DMS 273 treated with DMSO at 0.1 percent for 48 hours (cell line): ENCODE measurements at regions not wholly inside any gene's neighbourhood (a gene's known extent, or its start where the extent isn't known, plus 50 kb on each side); places are given as distances from the start of the nearest gene placed in this dataset.

Experiments used
- DNase-seq: peaks from one replicate; lab custom pipeline; 2025; lab: John Stamatoyannopoulos, UW

- no peak for DNase-seq
Observed at GRCh38 chr18:78699499-78699898, 280.1 kb upstream of the SALL3 start.

GRCh38 chr18:78701771-78702396 lies 277.7 kb upstream of the SALL3 start:
- DNase-seq = no peak

- no peak for DNase-seq
Observed at GRCh38 chr18:78703291-78703690, 276.3 kb upstream of the SALL3 start.

GRCh38 chr18:78704971-78705461 lies 274.6 kb upstream of the SALL3 start:
- no peak for DNase-seq

GRCh38 chr18:78709261-78709809 lies 270.3 kb upstream of the SALL3 start:
- no peak for DNase-seq

GRCh38 chr18:78711316-78711715 lies 268.3 kb upstream of the SALL3 start:
- DNase-seq = no peak

- no peak for DNase-seq
Observed at GRCh38 chr18:78711971-78712370, 267.6 kb upstream of the SALL3 start.

- DNase-seq = no peak
Observed at GRCh38 chr18:78713069-78713468, 266.5 kb upstream of the SALL3 start.

GRCh38 chr18:78713726-78714125 lies 265.9 kb upstream of the SALL3 start:
- no peak for DNase-seq

GRCh38 chr18:78716022-78716421 lies 263.6 kb upstream of the SALL3 start:
- DNase-seq = no peak

GRCh38 chr18:78716581-78716980 lies 263.0 kb upstream of the SALL3 start:
- no peak for DNase-seq

GRCh38 chr18:78717051-78717765 lies 262.4 kb upstream of the SALL3 start:
- DNase-seq = no peak

- DNase-seq = no peak
Observed at GRCh38 chr18:78717766-78718150, 261.9 kb upstream of the SALL3 start.

- no peak for DNase-seq
Observed at GRCh38 chr18:78719821-78720220, 259.8 kb upstream of the SALL3 start.

GRCh38 chr18:78720456-78721237 lies 259.0 kb upstream of the SALL3 start:
- DNase-seq = no peak

- DNase-seq = no peak
Observed at GRCh38 chr18:78721238-78721875, 258.3 kb upstream of the SALL3 start.

GRCh38 chr18:78721981-78722380 lies 257.6 kb upstream of the SALL3 start:
- DNase-seq = no peak

- DNase-seq = no peak
Observed at GRCh38 chr18:78722386-78722785, 257.2 kb upstream of the SALL3 start.

- DNase-seq = no peak
Observed at GRCh38 chr18:78722929-78723710, 256.5 kb upstream of the SALL3 start.

GRCh38 chr18:78724214-78724914 lies 255.3 kb upstream of the SALL3 start:
- DNase-seq = no peak

- DNase-seq = no peak
Observed at GRCh38 chr18:78725426-78725825, 254.2 kb upstream of the SALL3 start.
